ENCODE measurements at regions not wholly inside any gene's neighbourhood (a gene's known extent, or its start where the extent isn't known, plus 50 kb on each side); places are given as distances from the start of the nearest gene placed in this dataset.

GRCh38 chr21:43343992-43344886, 82.7 kb downstream of the SIK1 start (continued):
- no peak for TF ChIP-seq KDM1A (IDR thresholded peaks at IDR 0.05; ENCODE audit: borderline replicate concordance, low read length)
- no peak for TF ChIP-seq CBX5 (IDR thresholded peaks at IDR 0.05; ENCODE audit: low read depth, low read length)
- no peak for TF ChIP-seq TBP (IDR thresholded peaks at IDR 0.05; ENCODE audit: low read depth, low read length)
- no peak for TF ChIP-seq CREB1 (IDR thresholded peaks at IDR 0.05)
- no peak for TF ChIP-seq TCF12 (IDR thresholded peaks at IDR 0.05; ENCODE audit: low read depth, low read length)

Data from H1 (cell line).